Right atrium auricular region (tissue), 2 donors: ENCODE measurements at regions not wholly inside any gene's neighbourhood (a gene's known extent, or its start where the extent isn't known, plus 50 kb on each side); places are given as distances from the start of the nearest gene placed in this dataset.

Source experiments
- DNase-seq: peaks from one replicate; pipeline ENCODE4 v3.0.0-alpha.2; 2019; ENCODE audit warnings: low spot score
- H3K27ac ChIP-seq, 2 donors: fragments of 200-600 bp; sonication (generic); 1 replicate in 1 of 2; 2 replicates in 1 of 2; pipeline ENCODE4 v1.5.1; 2016 to 2019
- H3K27me3 ChIP-seq, 2 donors: fragments of 200-600 bp; sonication (generic); one replicate each; pipeline versions ENCODE4 v1.5.1 to v1.6.0; 2017 to 2019
- H3K36me3 ChIP-seq: fragments of 200-600 bp; sonication (generic); one replicate; pipeline ENCODE4 v1.5.1; 2016
- H3K4me1 ChIP-seq, 2 donors: fragments of 200-600 bp; sonication (generic); one replicate each; pipeline versions ENCODE4 v1.5.1 to v1.6.0; 2017 to 2019
- H3K4me3 ChIP-seq, 2 donors: fragments of 200-600 bp; sonication (generic); 1 replicate in 1 of 2; 2 replicates in 1 of 2; pipeline ENCODE4 v1.5.1; 2017 to 2019; ENCODE audit warnings: mild to moderate bottlenecking in 1 of 2, moderate library complexity in 1 of 2
- H3K9me3 ChIP-seq, 2 donors: fragments of 200-600 bp; sonication (generic); one replicate each; pipeline ENCODE4 v1.5.1; 2019
- CTCF ChIP-seq, 2 donors: fragments of 200-600 bp; sonication (generic); IDR thresholded peaks; one replicate each; pipeline ENCODE4 v1.5.1; 2019; ENCODE audit warnings: antibody characterized with exemption in 2 of 2

GRCh38 chr12:131491155-131491554 is 219.7 kb upstream of the SFSWAP start:
- no peak for TF ChIP-seq CTCF (IDR thresholded peaks at IDR 0.05)
- Histone ChIP-seq H3K4me1 (peaks cover 0 to 9% of the 10 kb centered on the region in 2 donors), H3K36me3 (no peaks in the 10 kb centered on the region), H3K27me3 (no peaks in the 10 kb centered on the region), H3K27ac (no peak overlapping the region), H3K4me3 (no peak overlapping the region), H3K9me3 (no peaks in the 10 kb centered on the region)
- no peak for DNase-seq

- Histone ChIP-seq H3K4me1 (peaks cover 0 to 9% of the 10 kb centered on the region in 2 donors), H3K27ac (no peak overlapping the region), H3K9me3 (no peaks in the 10 kb centered on the region), H3K4me3 (no peak overlapping the region), H3K36me3 (no peaks in the 10 kb centered on the region), H3K27me3 (no peaks in the 10 kb centered on the region)
- no peak for DNase-seq
- TF ChIP-seq CTCF (IDR thresholded peaks at IDR 0.05), result no peak
Observed at GRCh38 chr12:131491916-131492490, 218.9 kb upstream of the SFSWAP start.

- DNase-seq, result peak; percentile 18
- no peak overlapping the region for H3K4me3 ChIP-seq
Observed at GRCh38 chr12:131493068-131493826, 217.6 kb upstream of the SFSWAP start.

GRCh38 chr12:131494216-131494615 is 216.7 kb upstream of the SFSWAP start:
- DNase-seq, result no peak
- H3K9me3 ChIP-seq, result no peaks in the 10 kb centered on the region
- no peaks in the 10 kb centered on the region for H3K4me1 ChIP-seq
- no peak overlapping the region for H3K27ac ChIP-seq
- no peak overlapping the region for H3K4me3 ChIP-seq
- H3K36me3 ChIP-seq, result no peaks in the 10 kb centered on the region
- no peak for TF ChIP-seq CTCF (IDR thresholded peaks at IDR 0.05)
- no peaks in the 10 kb centered on the region for H3K27me3 ChIP-seq

More at GRCh38 chr12:131493068-131493826, 217.6 kb upstream of the SFSWAP start:
- Histone ChIP-seq H3K27ac (no peak overlapping the region), H3K9me3 (no peaks in the 10 kb centered on the region), H3K36me3 (no peaks in the 10 kb centered on the region), H3K27me3 (no peaks in the 10 kb centered on the region), H3K4me1 (peaks cover 0 to 1% of the 10 kb centered on the region in 2 donors)
- TF ChIP-seq CTCF (IDR thresholded peaks at IDR 0.05), result no peak

GRCh38 chr12:131494741-131495524 is 216.0 kb upstream of the SFSWAP start:
- Histone ChIP-seq H3K27me3 (no peaks in the 10 kb centered on the region), H3K4me3 (no peak overlapping the region), H3K27ac (no peak overlapping the region), H3K9me3 (no peaks in the 10 kb centered on the region), H3K4me1 (no peaks in the 10 kb centered on the region), H3K36me3 (no peaks in the 10 kb centered on the region)
- peak; percentile 53 for DNase-seq
- no peak for TF ChIP-seq CTCF (IDR thresholded peaks at IDR 0.05)
